ENCODE measurements at regions not wholly inside any gene's neighbourhood (a gene's known extent, or its start where the extent isn't known, plus 50 kb on each side); places are given as distances from the start of the nearest gene placed in this dataset.

- no peak overlapping the region for H3K27ac Mint-ChIP-seq
- no peaks in the 10 kb centered on the region for H3K36me3 Mint-ChIP-seq (ENCODE audit: low read depth)
- H3K9me3 Mint-ChIP-seq: no peaks in the 10 kb centered on the region
- H3K4me1 Mint-ChIP-seq: no peaks in the 10 kb centered on the region
- TF ChIP-seq CTCF (IDR thresholded peaks at IDR 0.05; ENCODE audit: unreplicated experiment in 3 of 3): no peak
- H3K4me3 Mint-ChIP-seq: no peak overlapping the region
- H3K27me3 Mint-ChIP-seq (ENCODE audit: low read depth): no peaks in the 10 kb centered on the region
These were observed 227.5 kb downstream of the KCNS3 start for GRCh38 chr2:18105929-18106328.

- Mint-ChIP-seq H3K36me3 (ENCODE audit: low read depth) (no peaks in the 10 kb centered on the region), H3K4me3 (no peak overlapping the region), H3K27me3 (ENCODE audit: low read depth) (no peaks in the 10 kb centered on the region), H3K27ac (no peak overlapping the region), H3K9me3 (no peaks in the 10 kb centered on the region), H3K4me1 (no peaks in the 10 kb centered on the region)
- TF ChIP-seq CTCF (IDR thresholded peaks at IDR 0.05; ENCODE audit: unreplicated experiment in 3 of 3): no peak
These were observed 226.2 kb downstream of the KCNS3 start for GRCh38 chr2:18104595-18105224.

- no peaks in the 10 kb centered on the region for H3K9me3 Mint-ChIP-seq
- TF ChIP-seq CTCF (IDR thresholded peaks at IDR 0.05; ENCODE audit: unreplicated experiment in 3 of 3): no peak
- no peaks in the 10 kb centered on the region for H3K27me3 Mint-ChIP-seq (ENCODE audit: low read depth)
- no peaks in the 10 kb centered on the region for H3K36me3 Mint-ChIP-seq (ENCODE audit: low read depth)
- no peak overlapping the region for H3K27ac Mint-ChIP-seq
- peaks cover 5% of the 10 kb centered on the region for H3K4me1 Mint-ChIP-seq
- H3K4me3 Mint-ChIP-seq: no peak overlapping the region
These were observed 218.5 kb downstream of the KCNS3 start for GRCh38 chr2:18096836-18097405.

GRCh38 chr2:18094277-18094676 is 215.8 kb downstream of the KCNS3 start:
- no peak overlapping the region for H3K27ac Mint-ChIP-seq

GRCh38 chr2:18093196-18093595 is 214.7 kb downstream of the KCNS3 start:
- Mint-ChIP-seq H3K27ac (no peak overlapping the region), H3K9me3 (no peaks in the 10 kb centered on the region), H3K4me1 (peaks cover 5% of the 10 kb centered on the region), H3K36me3 (ENCODE audit: low read depth) (no peaks in the 10 kb centered on the region), H3K27me3 (ENCODE audit: low read depth) (no peaks in the 10 kb centered on the region), H3K4me3 (no peak overlapping the region)
- no peak for TF ChIP-seq CTCF (IDR thresholded peaks at IDR 0.05; ENCODE audit: unreplicated experiment in 3 of 3)

More at GRCh38 chr2:18094277-18094676, 215.8 kb downstream of the KCNS3 start:
- Mint-ChIP-seq H3K27me3 (ENCODE audit: low read depth) (no peaks in the 10 kb centered on the region), H3K4me1 (peaks cover 5% of the 10 kb centered on the region), H3K9me3 (no peaks in the 10 kb centered on the region), H3K36me3 (ENCODE audit: low read depth) (no peaks in the 10 kb centered on the region), H3K4me3 (no peak overlapping the region)
- no peak for TF ChIP-seq CTCF (IDR thresholded peaks at IDR 0.05; ENCODE audit: unreplicated experiment in 3 of 3)

GRCh38 chr2:18092760-18093159 is 214.3 kb downstream of the KCNS3 start:
- Mint-ChIP-seq H3K9me3 (no peaks in the 10 kb centered on the region), H3K27me3 (ENCODE audit: low read depth) (no peaks in the 10 kb centered on the region), H3K27ac (no peak overlapping the region), H3K36me3 (ENCODE audit: low read depth) (no peaks in the 10 kb centered on the region), H3K4me1 (peaks cover 5% of the 10 kb centered on the region), H3K4me3 (no peak overlapping the region)
- no peak for TF ChIP-seq CTCF (IDR thresholded peaks at IDR 0.05; ENCODE audit: unreplicated experiment in 3 of 3)
